Caco-2 (cell line): ENCODE measurements at regions not wholly inside any gene's neighbourhood (a gene's known extent, or its start where the extent isn't known, plus 50 kb on each side); places are given as distances from the start of the nearest gene placed in this dataset.

Experiments used
- BruUV-seq: library from RNA; stranded (reverse); fragments of 400-500 nt; replicated peaks from 2 replicates; lab custom pipeline; 2021; lab: Mats Ljungman, UMichigan
- CTCF ChIA-PET: fragments of 300-600 bp; sonication (Branson Sonifier 250); formaldehyde crosslinking; loops from one replicate; lab custom pipeline; 2022; ENCODE audit warnings: antibody characterized with exemption; lab: Charles Lee
- POLR2A ChIA-PET: fragments of 300-600 bp; sonication (Branson Sonifier 250); formaldehyde crosslinking; loops from one replicate; lab custom pipeline; 2022; ENCODE audit warnings: antibody characterized with exemption; lab: Charles Lee
- DNase-seq, 2 experiments: peaks; one replicate each; pipeline versions ENCODE4 v3.0.0 to v3.0.0-alpha.2; 2020 to 2022
- H3K27me3 ChIP-seq: replicated peaks from 2 replicates; pipeline ENCODE4 v1.6.0; 2011; ENCODE audit warnings: low read length; ENCODE audit not compliant: control insufficient read depth, insufficient read depth
- H3K36me3 ChIP-seq: 2 replicates; pipeline ENCODE4 v1.5.1; 2011; ENCODE audit warnings: low read length; ENCODE audit not compliant: control insufficient read depth, insufficient read depth
- H3K4me1 ChIP-seq: fragments of 250-450 bp; sonication (Bioruptor Pico); 2 replicates; pipeline ENCODE4 v1.5.1; 2020; ENCODE audit warnings: mild to moderate bottlenecking
- H3K4me3 ChIP-seq: 2 replicates; pipeline ENCODE4 v1.5.1; 2011; ENCODE audit warnings: low read depth, mild to moderate bottlenecking, control low read depth, low read length
- H3K9me3 ChIP-seq: fragments of 250-450 bp; sonication (Bioruptor Pico); 2 replicates; pipeline ENCODE4 v1.5.1; 2020; ENCODE audit warnings: mild to moderate bottlenecking, moderate library complexity
- H3K27ac Mint-ChIP-seq: one replicate; pipeline ENCODE4 v1.8.0; 2022; ENCODE audit warnings: mixed read lengths; ENCODE audit not compliant: unreplicated experiment
- H3K27me3 Mint-ChIP-seq: one replicate; pipeline ENCODE4 v1.8.0; 2022; ENCODE audit warnings: mixed read lengths; ENCODE audit not compliant: insufficient read depth, unreplicated experiment
- H3K36me3 Mint-ChIP-seq: one replicate; pipeline ENCODE4 v1.8.0; 2022; ENCODE audit warnings: mild to moderate bottlenecking, mixed read lengths; ENCODE audit not compliant: insufficient read depth, unreplicated experiment
- H3K4me1 Mint-ChIP-seq: one replicate; pipeline ENCODE4 v1.8.0; 2022; ENCODE audit warnings: low read depth, mixed read lengths; ENCODE audit not compliant: unreplicated experiment
- H3K4me3 Mint-ChIP-seq: one replicate; pipeline ENCODE4 v1.8.0; 2022; ENCODE audit warnings: mild to moderate bottlenecking, moderate library complexity, mixed read lengths; ENCODE audit not compliant: unreplicated experiment
- H3K9me3 Mint-ChIP-seq: one replicate; pipeline ENCODE4 v1.8.0; 2022; ENCODE audit warnings: mixed read lengths; ENCODE audit not compliant: unreplicated experiment
- intact Hi-C: fragments of 100-400 bp; cut with micrococcal nuclease; formaldehyde crosslinking; loops from one replicate; pipeline ENCODE4 v1.10.0; 2022; ENCODE audit not compliant: unreplicated experiment
- TF ChIP-seq, protein P1 (sequence below), 2 experiments: fragments of 200-600 bp in 1 of 2; IDR thresholded peaks; 1 replicate in 1 of 2; 2 replicates in 1 of 2; pipeline versions ENCODE4 v1.5.1 to v1.8.0; 2011 to 2022; ENCODE audit warnings: antibody characterized with exemption in 1 of 2, control low read depth in 1 of 2, inconsistent platforms in 1 of 2, low read depth in 1 of 2, low read length in 1 of 2, mild to moderate bottlenecking in 1 of 2, moderate library complexity in 1 of 2; ENCODE audit not compliant: insufficient read depth in 1 of 2, severe bottlenecking in 1 of 2, unreplicated experiment in 1 of 2

GRCh38 chr2:152245653-152246052, 70.1 kb upstream of the STAM2 start:
- no peaks in the 10 kb centered on the region for H3K36me3 Mint-ChIP-seq
- Histone ChIP-seq H3K27me3 (no peaks in the 10 kb centered on the region), H3K36me3 (no peaks in the 10 kb centered on the region), H3K4me3 (no peak overlapping the region), H3K4me1 (peaks cover 19% of the 10 kb centered on the region), H3K9me3 (0 out of 2 replicates have a peak, but pooled peaks cover 2% of the 10 kb centered on the region)
- intact Hi-C loops = no loop called here
- ChIA-PET CTCF (no interaction called here), POLR2A (no interaction called here)
- no peak overlapping the region for H3K27ac Mint-ChIP-seq
- TF ChIP-seq, protein P1, sequence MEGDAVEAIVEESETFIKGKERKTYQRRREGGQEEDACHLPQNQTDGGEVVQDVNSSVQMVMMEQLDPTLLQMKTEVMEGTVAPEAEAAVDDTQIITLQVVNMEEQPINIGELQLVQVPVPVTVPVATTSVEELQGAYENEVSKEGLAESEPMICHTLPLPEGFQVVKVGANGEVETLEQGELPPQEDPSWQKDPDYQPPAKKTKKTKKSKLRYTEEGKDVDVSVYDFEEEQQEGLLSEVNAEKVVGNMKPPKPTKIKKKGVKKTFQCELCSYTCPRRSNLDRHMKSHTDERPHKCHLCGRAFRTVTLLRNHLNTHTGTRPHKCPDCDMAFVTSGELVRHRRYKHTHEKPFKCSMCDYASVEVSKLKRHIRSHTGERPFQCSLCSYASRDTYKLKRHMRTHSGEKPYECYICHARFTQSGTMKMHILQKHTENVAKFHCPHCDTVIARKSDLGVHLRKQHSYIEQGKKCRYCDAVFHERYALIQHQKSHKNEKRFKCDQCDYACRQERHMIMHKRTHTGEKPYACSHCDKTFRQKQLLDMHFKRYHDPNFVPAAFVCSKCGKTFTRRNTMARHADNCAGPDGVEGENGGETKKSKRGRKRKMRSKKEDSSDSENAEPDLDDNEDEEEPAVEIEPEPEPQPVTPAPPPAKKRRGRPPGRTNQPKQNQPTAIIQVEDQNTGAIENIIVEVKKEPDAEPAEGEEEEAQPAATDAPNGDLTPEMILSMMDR (IDR thresholded peaks at IDR 0.05; ENCODE audit: insufficient read depth in 1 of 2, low read depth in 1 of 2, low read length in 1 of 2, severe bottlenecking in 1 of 2, unreplicated experiment in 1 of 2) = no peak
- H3K4me3 Mint-ChIP-seq = no peak overlapping the region
- peaks cover 9% of the 10 kb centered on the region for H3K9me3 Mint-ChIP-seq
- no peak for DNase-seq
- BruUV-seq = no TSS peak
- H3K27me3 Mint-ChIP-seq = no peaks in the 10 kb centered on the region
- H3K4me1 Mint-ChIP-seq = peaks cover 8% of the 10 kb centered on the region

GRCh38 chr2:152246686-152247336, 71.2 kb upstream of the STAM2 start:
- DNase-seq = no peak
- Histone ChIP-seq H3K4me1 (peaks cover 19% of the 10 kb centered on the region), H3K27me3 (no peaks in the 10 kb centered on the region), H3K36me3 (no peaks in the 10 kb centered on the region), H3K4me3 (no peak overlapping the region), H3K9me3 (no peaks in the 10 kb centered on the region)
- H3K9me3 Mint-ChIP-seq = no peaks in the 10 kb centered on the region
- intact Hi-C loops = no loop called here
- H3K27me3 Mint-ChIP-seq = no peaks in the 10 kb centered on the region
- BruUV-seq = no TSS peak
- ChIA-PET CTCF (no interaction called here), POLR2A (no interaction called here)
- H3K4me3 Mint-ChIP-seq = no peak overlapping the region
- H3K4me1 Mint-ChIP-seq = peaks cover 12% of the 10 kb centered on the region
- H3K36me3 Mint-ChIP-seq = no peaks in the 10 kb centered on the region
- TF ChIP-seq, protein P1 (IDR thresholded peaks at IDR 0.05; ENCODE audit: insufficient read depth in 1 of 2, low read depth in 1 of 2, low read length in 1 of 2, severe bottlenecking in 1 of 2, unreplicated experiment in 1 of 2) = no peak
- H3K27ac Mint-ChIP-seq = no peak overlapping the region

GRCh38 chr2:152247337-152247695, 71.8 kb upstream of the STAM2 start:
- POLR2A ChIA-PET = no interaction called here
- Mint-ChIP-seq H3K27ac (no peak overlapping the region), H3K4me1 (peaks cover 14% of the 10 kb centered on the region), H3K4me3 (no peak overlapping the region), H3K9me3 (no peaks in the 10 kb centered on the region), H3K27me3 (no peaks in the 10 kb centered on the region), H3K36me3 (no peaks in the 10 kb centered on the region)
- no TSS peak for BruUV-seq
- TF ChIP-seq, protein P1 (IDR thresholded peaks at IDR 0.05; ENCODE audit: insufficient read depth in 1 of 2, low read depth in 1 of 2, low read length in 1 of 2, severe bottlenecking in 1 of 2, unreplicated experiment in 1 of 2) = no peak
- no peak for DNase-seq
- intact Hi-C loops = no loop called here
- no peaks in the 10 kb centered on the region for H3K36me3 ChIP-seq
- peaks cover 17% of the 10 kb centered on the region for H3K4me1 ChIP-seq
- CTCF ChIA-PET = no interaction called here
- H3K4me3 ChIP-seq = no peak overlapping the region
- no peaks in the 10 kb centered on the region for H3K9me3 ChIP-seq
- no peaks in the 10 kb centered on the region for H3K27me3 ChIP-seq
